ENCODE measurements at regions not wholly inside any gene's neighbourhood (a gene's known extent, or its start where the extent isn't known, plus 50 kb on each side); places are given as distances from the start of the nearest gene placed in this dataset.
"Not testable (repeated sequence)": the region's sequence is repeated elsewhere in the genome, so short reads cannot be mapped to it uniquely, and the experiment has no call there.

- DNase-seq = no peak
These were observed 57.7 kb upstream of the SESTD1 start for GRCh38 chr2:179322289-179322688.

GRCh38 chr2:179321034-179321433 lies 56.4 kb upstream of the SESTD1 start:
- DNase-seq = not testable (repeated sequence)

- DNase-seq = not testable (repeated sequence)
These were observed 50.1 kb upstream of the SESTD1 start for GRCh38 chr2:179314729-179315128.
